Left ventricle myocardium inferior (tissue), 1 donor: ENCODE measurements at regions not wholly inside any gene's neighbourhood (a gene's known extent, or its start where the extent isn't known, plus 50 kb on each side); places are given as distances from the start of the nearest gene placed in this dataset.

ENCODE experiments used
- DNase-seq: peaks from one replicate; pipeline ENCODE4 v3.0.0-alpha.2; 2020
- H3K27ac ChIP-seq: fragments of 200-600 bp; replicated peaks from 2 replicates; pipeline ENCODE4 v1.8.0; 2021
- H3K27me3 ChIP-seq: fragments of 200-600 bp; 2 replicates; pipeline ENCODE4 v1.8.0; 2021; ENCODE audit warnings: low read depth
- H3K36me3 ChIP-seq: fragments of 200-600 bp; 2 replicates; pipeline ENCODE4 v1.8.0; 2021
- H3K4me1 ChIP-seq: fragments of 200-600 bp; 2 replicates; pipeline ENCODE4 v1.8.0; 2021
- H3K4me3 ChIP-seq: fragments of 200-600 bp; 2 replicates; pipeline ENCODE4 v1.8.0; 2021; ENCODE audit warnings: mild to moderate bottlenecking, moderate library complexity
- H3K9me3 ChIP-seq: fragments of 200-600 bp; replicated peaks from 2 replicates; pipeline ENCODE4 v1.8.0; 2021
- CTCF ChIP-seq: fragments of 200-600 bp; IDR thresholded peaks from 2 replicates; pipeline ENCODE4 v1.8.0; 2021; ENCODE audit warnings: antibody characterized with exemption, mild to moderate bottlenecking, borderline replicate concordance
- intact Hi-C: fragments of 100-400 bp; cut with micrococcal nuclease; formaldehyde crosslinking; loops from one replicate; pipeline ENCODE4 v1.11.0; 2022
- donor health status: DM: no; HTN: yes; CAD: no; lungs with severe emphysema.

DNA sequence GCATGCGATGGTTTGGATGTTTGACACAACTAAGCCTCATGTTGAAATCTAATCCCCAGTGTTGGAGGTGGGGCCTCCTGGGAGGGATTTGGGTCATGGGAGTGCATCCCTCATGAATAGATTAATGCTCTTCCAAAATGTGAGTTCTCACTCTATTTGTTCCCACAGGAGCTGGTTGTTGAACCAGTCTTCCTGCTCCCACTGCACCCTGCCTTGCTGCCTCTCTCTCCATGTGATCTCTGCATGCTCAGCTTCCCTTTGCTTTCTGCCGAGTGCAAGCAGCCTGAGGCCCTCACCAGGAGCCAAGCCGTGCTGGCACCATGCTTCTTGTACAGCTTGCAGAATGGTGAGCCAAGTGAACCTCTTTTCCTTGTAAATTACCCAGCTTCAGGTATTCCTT is 206.8 kb downstream of the VAPA start:
- no peak for DNase-seq
- no peak for TF ChIP-seq CTCF
- Histone ChIP-seq H3K36me3 (no peaks in the 10 kb centered on the region), H3K4me3 (no peak overlapping the region), H3K27me3 (no peaks in the 10 kb centered on the region), H3K27ac (no peak overlapping the region), H3K4me1 (peaks cover 37% of the 10 kb centered on the region), H3K9me3 (peaks cover 20% of the 10 kb centered on the region)
- intact Hi-C loops: no loop called here

GRCh38 chr18:10121028-10121427 is 207.2 kb downstream of the VAPA start:
- DNase-seq: no peak
- intact Hi-C loops: no loop called here

GRCh38 chr18:10121786-10122515 is 208.1 kb downstream of the VAPA start:
- Histone ChIP-seq H3K4me3 (no peak overlapping the region), H3K36me3 (no peaks in the 10 kb centered on the region), H3K9me3 (peaks cover 20% of the 10 kb centered on the region), H3K27ac (peak overlapping the region; percentile 76), H3K4me1 (peaks cover 37% of the 10 kb centered on the region), H3K27me3 (no peaks in the 10 kb centered on the region)
- no peak for DNase-seq
- TF ChIP-seq CTCF: no peak
- intact Hi-C loops: no loop called here

More at GRCh38 chr18:10121028-10121427, 207.2 kb downstream of the VAPA start:
- H3K9me3 ChIP-seq: peaks cover 20% of the 10 kb centered on the region
- peaks cover 37% of the 10 kb centered on the region for H3K4me1 ChIP-seq
- H3K27ac ChIP-seq: no peak overlapping the region
- H3K27me3 ChIP-seq: no peaks in the 10 kb centered on the region
- no peak for TF ChIP-seq CTCF
- no peaks in the 10 kb centered on the region for H3K36me3 ChIP-seq
- H3K4me3 ChIP-seq: no peak overlapping the region

DNA sequence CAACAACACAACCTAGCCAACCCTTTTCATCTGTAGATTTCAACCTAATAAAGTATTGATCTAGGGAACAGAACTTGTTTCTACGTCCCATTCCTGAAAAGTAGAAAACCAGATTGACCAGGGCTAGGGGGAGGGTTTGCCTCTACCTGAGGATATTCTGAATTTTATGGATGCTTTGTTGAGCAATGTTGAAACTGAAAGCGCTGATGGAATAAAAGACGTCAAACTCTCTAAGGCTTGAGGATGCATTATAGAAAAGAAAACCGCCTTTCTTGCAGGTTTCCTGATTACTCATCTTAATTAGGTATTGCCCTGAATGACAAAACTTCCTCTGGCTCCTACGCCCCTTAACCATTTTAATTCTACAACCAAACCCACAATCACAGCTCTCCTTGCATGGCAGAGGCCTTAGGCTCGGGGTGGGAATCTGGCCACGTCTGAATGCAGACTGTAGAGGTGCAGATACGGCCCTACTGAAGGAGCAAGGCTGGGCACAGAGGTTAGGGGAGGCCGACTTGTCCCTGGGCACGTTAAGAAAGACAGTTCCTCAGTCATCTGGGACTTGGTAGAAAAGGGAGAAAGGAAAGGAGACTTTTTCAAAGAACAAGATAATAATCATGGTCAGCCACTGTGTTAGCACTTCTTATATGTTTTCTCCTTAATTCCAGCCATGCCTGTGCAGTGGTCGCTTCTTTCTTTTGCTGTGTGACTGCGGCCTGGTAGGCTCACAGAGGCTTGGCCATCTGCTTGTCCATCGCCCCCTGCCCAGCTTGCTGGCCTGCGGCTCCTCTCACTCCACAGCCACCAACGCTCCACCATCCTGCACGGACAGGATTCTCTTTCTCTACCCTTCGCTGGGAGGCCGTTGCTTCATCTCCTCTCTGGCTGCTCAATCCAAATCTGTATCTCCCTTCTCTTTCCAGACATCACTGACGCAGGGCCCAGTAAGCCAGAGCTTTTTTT is 209.5 kb downstream of the VAPA start:
- peaks cover 37% of the 10 kb centered on the region for H3K4me1 ChIP-seq
- H3K9me3 ChIP-seq: peaks cover 20% of the 10 kb centered on the region
- no peak for DNase-seq
- H3K27me3 ChIP-seq: no peaks in the 10 kb centered on the region
- no peaks in the 10 kb centered on the region for H3K36me3 ChIP-seq
- intact Hi-C loops: no loop called here
- TF ChIP-seq CTCF: no peak
- H3K4me3 ChIP-seq: no peak overlapping the region
- H3K27ac ChIP-seq: peak overlapping the region; percentile 76

- H3K27me3 ChIP-seq: no peaks in the 10 kb centered on the region
- intact Hi-C loops: no loop called here
- TF ChIP-seq CTCF: no peak
- H3K9me3 ChIP-seq: peaks cover 12% of the 10 kb centered on the region
- H3K27ac ChIP-seq: no peak overlapping the region
- no peaks in the 10 kb centered on the region for H3K36me3 ChIP-seq
- no peak for DNase-seq
- H3K4me3 ChIP-seq: no peak overlapping the region
- peaks cover 37% of the 10 kb centered on the region for H3K4me1 ChIP-seq
Observed at GRCh38 chr18:10124071-10124470, 210.3 kb downstream of the VAPA start.
